Fibroblast of skin of scalp (primary cell): ENCODE measurements at regions not wholly inside any gene's neighbourhood (a gene's known extent, or its start where the extent isn't known, plus 50 kb on each side); places are given as distances from the start of the nearest gene placed in this dataset.
A peak's percentile ranks its signal among the peaks of the same experiment; 100 is the strongest.

Source experiments
- DNase-seq: peaks from one replicate; pipeline ENCODE4 v3.0.0-alpha.2; 2013

- DNase-seq: no peak
Measured at GRCh38 chr16:86302421-86303109, 207.8 kb upstream of the FOXF1 start.

DNA sequence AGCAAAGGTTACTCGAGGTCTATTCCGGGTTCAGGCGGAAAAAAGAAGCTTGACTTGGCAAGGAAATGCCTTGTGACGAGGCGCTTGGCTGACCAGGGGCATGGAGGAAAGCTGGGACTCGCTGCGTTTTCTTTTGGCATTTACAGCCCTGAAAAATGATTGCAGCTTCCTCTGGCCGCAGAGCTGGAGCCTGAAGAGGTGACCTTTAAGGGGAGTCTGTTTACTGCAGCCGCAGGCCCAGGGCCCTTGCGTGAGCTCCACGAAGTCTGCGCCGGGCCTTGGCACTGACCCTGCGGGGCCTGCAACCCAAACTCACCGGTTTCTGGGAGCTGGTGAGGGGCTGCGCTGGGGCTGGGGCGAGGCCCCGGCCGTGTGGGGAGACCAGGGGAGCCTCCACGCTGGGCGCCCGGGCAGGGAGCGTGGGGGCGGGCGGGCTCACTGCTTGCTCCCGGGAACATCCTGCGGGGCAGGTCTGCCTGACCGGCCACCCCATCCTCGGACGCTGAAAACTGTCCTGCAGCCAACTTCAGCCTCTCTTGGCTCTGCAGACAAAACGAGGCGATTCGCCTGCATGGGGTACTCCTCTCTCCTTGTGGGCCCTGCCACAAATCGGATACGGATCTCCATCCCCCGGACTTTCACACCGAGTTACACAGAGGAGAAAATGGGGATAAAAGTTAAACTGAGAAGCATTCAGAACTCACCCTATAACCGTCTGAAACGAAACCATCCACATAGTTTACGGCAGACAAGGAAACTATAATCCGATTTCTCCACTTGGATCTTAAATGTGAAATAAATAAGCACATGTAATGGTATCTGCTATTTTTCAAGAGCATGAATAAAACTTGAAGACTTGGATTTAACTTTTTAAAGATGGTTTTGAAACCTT is 206.3 kb upstream of the FOXF1 start:
- no peak for DNase-seq

DNA sequence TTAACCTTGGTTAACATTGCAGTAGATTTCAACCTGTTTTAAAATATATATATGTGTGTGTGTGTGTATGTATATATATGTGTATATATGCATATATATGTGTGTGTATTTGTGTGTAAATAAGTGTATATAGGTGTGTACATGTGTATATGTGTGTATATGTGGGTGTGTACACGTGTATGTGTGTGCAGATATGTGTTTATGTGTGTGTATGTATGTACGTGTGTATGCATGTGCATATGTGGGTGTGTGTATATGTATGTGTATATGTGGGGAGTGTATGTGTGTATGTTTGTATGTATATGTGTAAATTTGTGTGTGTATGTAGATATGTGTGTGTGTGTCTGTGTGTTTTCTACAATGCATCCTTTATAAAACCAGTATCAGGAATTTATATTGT is 205.5 kb upstream of the FOXF1 start:
- no peak for DNase-seq

DNA sequence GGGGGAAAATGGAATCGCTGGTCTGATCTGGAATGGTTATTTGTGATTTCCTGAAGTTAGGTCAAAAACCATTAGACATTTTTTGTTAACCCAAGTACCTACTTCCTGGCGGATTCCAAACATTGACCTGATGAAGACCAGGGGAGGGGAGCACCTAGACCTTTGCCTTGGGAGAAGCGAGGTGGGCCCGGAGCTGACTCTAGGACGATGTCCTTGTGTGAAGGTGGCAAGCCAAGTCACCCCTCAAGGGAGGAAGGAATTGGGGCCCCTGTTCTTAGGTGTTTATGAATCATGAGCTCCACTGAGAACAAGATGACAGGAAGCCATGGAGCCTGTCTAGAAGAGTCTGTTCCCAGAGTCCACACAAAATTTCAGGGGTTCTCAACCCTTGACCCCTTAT is 204.9 kb upstream of the FOXF1 start:
- DNase-seq: no peak

GRCh38 chr16:86306011-86306644 is 204.2 kb upstream of the FOXF1 start:
- no peak for DNase-seq

DNA sequence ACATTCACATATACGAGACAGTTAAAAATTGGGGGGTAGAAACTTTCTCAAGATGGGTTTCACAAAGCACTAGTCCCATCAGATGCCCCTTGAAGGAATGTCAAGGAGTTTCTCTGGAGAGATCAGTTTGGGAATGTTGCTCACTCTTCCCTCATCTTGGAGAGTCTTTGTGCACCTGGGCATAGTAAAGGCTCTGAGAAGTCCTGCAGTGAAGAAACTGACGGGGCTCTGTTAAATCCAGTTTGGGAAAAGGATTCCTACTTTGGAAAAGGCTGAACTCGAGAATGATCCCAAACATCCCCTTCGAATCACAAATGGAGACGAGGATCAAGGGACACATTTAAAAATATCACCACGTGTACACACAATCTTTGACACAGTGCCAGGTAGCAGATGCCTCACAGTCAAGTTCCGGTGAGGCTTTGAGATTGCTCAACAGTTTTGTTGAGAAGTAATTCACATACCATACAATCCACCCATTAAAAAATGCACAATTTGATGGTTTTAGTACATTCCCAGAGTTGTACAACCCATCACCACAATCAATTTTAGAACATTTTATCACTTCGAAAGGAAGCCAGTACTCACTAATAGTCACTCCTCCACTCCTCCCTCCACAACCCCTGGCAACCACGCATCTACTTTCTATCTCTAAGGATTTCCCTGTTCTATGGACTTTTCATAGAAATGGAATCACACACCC is 203.4 kb upstream of the FOXF1 start:
- peak; percentile 41 for DNase-seq

DNA sequence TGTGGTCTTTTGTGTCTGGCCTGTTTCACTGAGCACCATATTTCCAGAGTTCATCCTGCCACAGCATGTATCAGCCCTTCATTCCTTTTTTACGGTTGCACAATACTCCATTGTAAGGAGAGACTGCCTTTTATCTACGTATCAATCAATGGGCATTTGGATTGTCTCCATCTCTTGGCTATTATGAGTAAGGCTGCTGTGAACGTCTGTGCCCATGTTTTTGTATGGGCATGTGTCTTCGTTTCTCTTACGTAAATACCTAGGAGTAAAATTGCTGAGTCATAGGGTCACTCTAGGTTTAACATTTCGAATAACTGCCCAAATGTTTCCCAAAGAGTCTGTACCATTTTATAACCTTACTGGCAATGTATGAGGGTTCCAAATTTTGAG is 202.8 kb upstream of the FOXF1 start:
- DNase-seq: no peak

DNA sequence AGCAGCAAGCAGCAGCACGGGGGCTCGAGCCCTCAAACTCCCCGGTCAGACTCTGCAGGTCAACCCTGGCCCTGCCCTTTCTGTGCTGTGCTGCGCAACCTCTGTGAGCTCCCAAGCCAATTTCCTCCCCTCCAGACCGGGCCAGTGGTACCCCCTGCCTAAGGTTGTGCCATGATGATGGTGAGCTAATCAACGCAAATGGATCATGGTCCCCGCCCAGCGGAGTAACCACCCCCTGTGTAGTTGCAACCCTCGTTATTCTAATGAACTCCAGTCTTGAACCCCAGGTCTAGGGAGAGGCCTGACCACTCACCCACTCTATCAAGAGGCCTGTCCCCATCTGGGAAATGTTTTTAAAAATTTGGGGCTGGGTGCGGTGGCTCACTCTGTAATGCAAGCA is 201.8 kb upstream of the FOXF1 start:
- DNase-seq: no peak

DNA sequence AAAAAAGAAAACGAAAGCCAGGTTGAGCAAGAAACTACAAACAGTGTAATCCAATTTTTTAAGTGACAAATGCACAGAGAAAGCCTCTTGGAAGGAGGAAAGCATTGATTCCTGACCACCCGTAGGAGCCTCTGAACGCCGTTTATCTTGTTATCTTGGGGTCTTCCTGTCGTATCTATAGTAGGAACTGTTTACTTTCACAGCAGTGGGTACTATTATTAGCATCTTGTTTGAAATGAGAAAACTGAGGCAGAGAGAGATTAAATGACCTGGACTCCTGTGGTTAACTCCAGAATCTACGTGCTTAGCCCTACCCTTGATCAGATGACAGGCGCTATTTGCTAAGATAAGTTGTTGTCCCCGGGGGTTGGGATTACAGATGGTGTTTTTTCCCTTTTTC is 196.7 kb upstream of the FOXF1 start:
- DNase-seq: no peak

DNA sequence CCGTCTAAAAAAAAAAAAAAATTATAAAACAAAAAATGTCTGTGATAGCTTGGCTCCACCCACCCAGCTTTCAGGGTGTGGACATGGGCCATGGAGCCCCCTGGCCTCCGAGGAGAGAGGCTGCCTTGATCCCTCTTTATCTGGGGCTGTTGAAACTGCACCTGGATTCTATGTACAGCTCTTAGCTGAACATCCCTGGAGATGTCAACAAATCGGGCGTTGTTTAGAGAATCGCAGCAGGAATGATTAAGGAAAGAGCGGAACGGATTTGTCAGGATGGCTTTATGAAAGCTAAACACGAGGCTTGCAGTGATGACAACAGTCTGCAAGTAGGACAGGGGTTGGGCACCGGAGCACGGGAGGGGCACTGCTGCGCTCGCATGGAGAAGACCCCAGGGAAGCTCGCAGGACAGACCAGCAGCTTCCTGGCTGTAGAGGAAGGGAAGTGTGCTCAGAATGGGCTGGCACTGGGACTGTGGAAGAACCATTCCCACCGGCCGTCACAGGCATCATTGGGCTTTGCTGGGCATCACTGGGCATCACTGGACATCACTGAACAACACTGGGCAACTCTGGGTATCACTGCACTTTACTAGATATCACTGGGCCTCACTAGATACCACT is 195.8 kb upstream of the FOXF1 start:
- no peak for DNase-seq

GRCh38 chr16:86316967-86317812 is 193.1 kb upstream of the FOXF1 start:
- DNase-seq: no peak

- no peak for DNase-seq
Measured at GRCh38 chr16:86317813-86318650, 192.3 kb upstream of the FOXF1 start.

DNA sequence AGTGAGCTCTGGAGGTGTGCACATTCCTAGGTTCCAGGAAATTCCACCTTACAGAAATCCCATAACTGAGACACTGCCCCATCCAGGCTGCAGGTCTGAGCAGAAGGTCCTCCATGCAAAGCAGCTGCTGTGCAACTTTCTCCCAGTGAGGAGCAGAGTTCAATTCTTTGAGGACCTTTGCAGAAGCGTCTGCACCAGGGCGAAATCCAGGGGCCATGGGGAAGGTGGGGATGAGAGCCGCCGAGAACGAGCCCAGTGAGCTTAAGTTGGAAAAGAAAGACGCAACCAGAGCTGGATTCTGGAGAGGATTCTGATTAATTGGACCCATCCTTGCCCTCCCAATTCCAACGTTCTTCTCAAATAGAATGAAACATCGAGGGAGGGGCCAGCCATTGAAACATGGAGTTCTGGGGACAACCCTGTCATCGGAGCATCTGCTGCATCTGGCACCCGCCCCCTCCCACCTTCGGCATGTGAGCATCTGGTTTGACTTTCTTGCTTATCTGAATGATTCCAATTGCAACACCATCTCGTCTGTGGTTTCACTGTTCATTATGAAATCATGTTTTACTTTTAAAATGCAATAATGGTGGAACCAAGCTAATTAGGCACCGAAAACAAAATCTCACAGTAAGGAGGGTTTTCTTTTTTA is 190.6 kb upstream of the FOXF1 start:
- no peak for DNase-seq

DNA sequence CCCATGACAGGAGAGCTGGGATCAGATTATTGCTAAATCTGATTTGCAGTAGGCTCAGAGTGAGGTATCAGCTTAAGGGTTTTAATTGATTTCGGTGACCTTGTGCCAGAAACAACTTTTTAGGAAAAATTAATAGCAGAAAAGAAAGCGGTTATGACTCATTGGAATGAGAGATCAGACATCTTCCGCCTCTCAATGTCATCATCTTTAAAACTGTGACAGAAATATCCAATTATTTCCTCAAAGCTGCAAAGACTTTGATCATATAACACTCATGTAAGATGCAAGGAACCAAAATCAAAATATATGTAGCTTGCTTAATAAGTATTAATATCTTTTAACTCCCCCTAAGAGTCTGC is 190.1 kb upstream of the FOXF1 start:
- no peak for DNase-seq

DNA sequence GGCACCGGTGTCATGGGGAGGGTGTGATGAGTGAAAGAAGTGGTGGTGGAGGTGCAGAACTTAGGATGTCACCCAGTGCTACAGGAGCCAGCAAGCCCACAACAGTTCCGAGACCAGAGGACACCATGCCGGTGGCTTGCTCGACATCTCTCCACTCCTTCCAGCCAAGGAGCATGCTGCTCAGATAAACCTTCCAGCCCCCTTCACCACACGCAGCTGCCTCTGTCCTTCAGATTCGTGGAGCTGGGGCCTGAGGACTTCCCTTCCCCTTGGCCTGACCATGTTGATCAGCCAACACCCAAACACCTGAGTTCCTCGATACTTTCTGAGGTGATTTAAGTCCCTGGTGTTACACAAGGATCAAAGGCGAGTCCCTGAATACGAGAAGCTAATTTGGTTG is 188.8 kb upstream of the FOXF1 start:
- DNase-seq: no peak

DNA sequence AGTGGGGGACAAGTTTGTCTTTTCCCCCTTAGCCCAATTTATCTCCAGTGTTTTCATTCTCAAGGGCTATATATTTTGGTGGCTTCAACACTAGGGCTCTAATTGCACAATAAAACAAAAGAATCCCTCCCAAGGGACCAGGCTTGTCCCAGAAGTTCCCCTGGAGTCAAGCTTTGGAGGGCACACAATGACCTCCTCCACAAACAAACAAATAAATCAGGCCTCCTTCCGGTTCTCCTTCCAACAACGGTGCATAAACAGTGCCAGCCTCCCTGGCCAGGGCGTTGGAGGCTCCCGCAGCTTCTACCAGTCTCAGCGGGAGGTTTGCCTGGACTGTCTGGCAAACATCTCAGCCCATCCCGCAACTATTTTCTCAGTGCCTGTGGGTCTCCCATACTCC is 188.0 kb upstream of the FOXF1 start:
- no peak for DNase-seq

DNA sequence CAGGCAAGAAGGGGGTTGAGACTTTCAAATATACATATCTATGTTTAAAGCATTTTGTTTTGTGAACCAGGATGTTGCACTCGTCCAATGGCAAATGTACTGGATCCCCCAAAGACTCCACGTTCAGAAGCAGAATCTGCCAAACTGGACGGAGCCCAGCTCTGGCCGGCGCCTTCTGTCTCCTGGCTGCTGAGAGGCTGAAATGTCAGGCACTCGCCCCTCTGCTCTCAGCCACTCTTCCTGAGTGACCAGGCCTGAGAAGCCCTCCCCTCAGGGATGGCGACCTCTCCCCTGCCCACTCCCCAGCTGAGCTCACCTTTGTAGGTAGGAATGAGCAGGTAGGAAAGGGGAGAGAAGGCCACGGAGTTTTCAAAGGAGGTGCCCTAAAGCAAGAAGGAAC is 187.5 kb upstream of the FOXF1 start:
- no peak for DNase-seq

- DNase-seq: no peak
Measured at GRCh38 chr16:86324320-86324719, 186.0 kb upstream of the FOXF1 start.

DNA sequence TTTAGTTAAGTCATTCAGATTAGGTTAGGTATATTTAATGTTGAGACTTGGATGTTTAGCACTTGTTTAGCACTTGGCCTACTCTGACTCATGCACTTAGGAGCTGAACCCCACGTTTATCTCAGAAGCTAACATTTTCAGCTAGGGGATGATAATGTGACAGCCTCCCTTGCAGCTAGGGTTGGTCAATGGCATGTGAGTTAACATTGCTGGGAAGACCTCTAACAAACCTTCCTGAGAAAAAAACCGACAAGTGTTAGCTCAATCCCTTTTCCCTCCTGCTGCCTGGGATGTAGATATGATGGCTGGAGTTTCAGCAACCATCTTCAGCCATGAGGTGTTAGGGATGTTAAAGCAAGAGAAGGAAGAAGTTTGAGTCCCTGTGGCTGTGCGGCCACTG is 185.0 kb upstream of the FOXF1 start:
- no peak for DNase-seq

GRCh38 chr16:86325895-86326294 is 184.4 kb upstream of the FOXF1 start:
- DNase-seq: no peak
